GM04504 (cell line): ENCODE measurements at regions not wholly inside any gene's neighbourhood (a gene's known extent, or its start where the extent isn't known, plus 50 kb on each side); places are given as distances from the start of the nearest gene placed in this dataset.
"Not testable (repeated sequence)": the region's sequence is repeated elsewhere in the genome, so short reads cannot be mapped to it uniquely, and the experiment has no call there.

ENCODE experiments used
- DNase-seq: peaks from one replicate; pipeline ENCODE4 v3.0.0-alpha.2; 2012; ENCODE audit warnings: low read depth

GRCh38 chr5:87640902-87641301, 228.2 kb upstream of the CCNH start:
- DNase-seq, result no peak

DNA sequence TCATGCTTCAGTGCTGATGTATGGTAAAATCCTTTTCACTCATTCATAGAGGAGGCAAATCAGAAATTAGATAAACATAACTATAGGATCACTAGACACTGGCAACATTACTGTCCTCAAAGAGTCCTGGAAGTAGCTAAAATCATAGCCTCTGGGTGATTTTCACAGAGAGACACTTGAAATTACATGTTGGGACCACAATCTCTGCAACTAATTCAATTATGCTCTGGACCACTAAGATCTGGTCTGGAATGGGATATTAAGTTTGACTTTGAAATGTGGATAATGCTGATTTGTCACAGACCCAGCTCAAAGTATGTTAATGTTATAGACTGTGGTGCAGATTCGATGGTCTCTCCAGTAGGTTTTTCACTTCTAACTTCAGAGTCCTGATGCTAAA, 214.6 kb upstream of the CCNH start:
- DNase-seq, result no peak

- DNase-seq, result no peak
These were observed 195.7 kb upstream of the CCNH start for GRCh38 chr5:87608385-87608784.

DNA sequence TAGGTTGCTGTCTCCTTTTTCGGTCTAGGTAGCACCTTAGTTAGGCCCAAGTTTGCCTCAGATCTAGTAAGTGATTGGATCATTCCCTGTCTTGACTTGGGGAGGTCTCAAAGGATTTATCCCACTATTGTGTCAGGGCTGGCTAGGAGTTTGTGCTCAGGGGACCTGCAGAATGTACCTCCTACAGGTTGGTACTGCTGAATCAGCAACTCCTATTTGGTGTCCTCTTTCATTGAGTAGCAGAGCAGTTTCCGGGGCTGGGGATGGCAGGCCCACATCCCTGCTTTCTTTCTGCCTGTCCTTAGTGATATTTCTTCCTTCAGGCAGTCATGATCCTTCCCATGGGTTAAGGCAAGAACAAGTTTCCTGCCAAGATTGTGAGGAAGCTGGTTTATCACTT, 192.9 kb upstream of the CCNH start:
- DNase-seq, result no peak

- DNase-seq, result no peak
These were observed 187.0 kb upstream of the CCNH start for GRCh38 chr5:87599778-87600177.

DNA sequence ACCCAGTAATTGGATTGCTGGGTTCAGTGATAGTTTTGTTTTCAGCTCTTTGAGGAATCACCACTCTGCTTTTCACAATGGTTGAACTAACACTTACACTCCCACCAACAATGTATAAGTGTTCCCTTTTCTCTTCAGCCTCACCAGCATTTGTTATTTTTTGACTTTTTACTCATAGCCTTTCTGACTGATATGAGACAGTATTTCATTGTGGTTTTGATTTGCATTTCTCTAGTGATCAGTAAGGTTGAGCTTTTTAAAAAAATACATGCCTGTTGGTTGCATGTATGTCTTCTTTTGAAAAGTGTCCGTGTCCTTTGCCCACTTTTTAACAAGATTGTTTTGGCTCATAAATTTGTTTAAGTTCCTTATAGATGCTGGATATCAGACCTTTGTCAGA, 185.7 kb upstream of the CCNH start:
- no peak for DNase-seq

GRCh38 chr5:87594566-87594965, 181.8 kb upstream of the CCNH start:
- DNase-seq, result no peak

DNA sequence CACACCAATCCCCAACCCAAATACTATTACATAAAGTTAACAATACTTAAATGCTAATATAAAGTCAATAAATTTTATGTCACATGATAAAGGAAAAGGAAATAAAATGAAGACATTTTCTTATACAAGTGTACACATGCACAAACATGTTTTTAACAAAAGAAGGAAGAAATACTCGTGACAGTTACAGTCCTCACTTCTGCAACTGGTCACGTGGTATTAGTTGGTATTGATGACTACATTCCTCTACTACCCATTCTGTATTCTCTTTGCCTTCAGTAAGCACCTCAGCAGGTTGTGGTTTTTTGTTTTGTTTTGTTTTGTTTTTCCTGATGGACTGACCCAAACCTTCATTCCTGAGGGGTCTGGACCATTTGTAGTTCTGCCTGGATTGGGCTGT, 176.9 kb upstream of the CCNH start:
- no peak for DNase-seq

GRCh38 chr5:87588316-87588715, 175.6 kb upstream of the CCNH start:
- DNase-seq, result no peak

DNA sequence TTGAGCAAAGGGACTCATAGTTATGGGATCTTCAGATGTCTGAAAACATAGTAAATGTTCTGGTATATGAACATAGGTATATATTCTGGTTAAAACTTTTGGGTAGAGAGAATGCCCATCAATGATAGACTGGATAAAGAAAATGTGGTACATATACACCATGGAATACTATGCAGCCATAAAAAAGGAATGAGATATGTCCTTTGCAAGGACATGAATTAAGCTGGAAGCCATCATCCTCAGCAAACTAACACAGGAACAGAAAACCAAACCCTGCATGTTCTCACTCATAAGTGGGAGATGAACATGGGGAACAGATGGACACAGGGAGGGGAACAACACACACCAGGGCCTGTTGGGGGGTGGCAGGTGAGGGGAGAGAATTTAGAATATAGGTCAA, 171.0 kb upstream of the CCNH start:
- DNase-seq, result not testable (repeated sequence)

DNA sequence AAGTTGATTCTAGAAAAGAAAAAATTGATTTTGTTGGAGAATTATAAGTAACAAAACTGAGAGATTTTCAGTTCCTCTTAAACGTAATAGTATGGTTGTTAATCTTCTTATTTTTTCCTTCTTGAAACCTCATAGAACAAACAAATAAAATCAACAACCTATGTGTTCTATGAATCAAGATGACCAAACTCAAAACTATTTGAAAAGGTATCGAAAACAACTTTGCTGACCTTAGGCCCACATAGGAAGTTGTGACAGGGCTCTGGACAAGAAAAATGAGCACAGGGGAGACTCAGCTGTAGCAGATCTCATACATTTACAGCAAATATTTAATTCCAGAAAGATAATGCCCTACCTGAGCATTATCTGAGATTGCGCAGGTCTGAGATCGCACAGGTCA, 169.4 kb upstream of the CCNH start:
- DNase-seq, result no peak

DNA sequence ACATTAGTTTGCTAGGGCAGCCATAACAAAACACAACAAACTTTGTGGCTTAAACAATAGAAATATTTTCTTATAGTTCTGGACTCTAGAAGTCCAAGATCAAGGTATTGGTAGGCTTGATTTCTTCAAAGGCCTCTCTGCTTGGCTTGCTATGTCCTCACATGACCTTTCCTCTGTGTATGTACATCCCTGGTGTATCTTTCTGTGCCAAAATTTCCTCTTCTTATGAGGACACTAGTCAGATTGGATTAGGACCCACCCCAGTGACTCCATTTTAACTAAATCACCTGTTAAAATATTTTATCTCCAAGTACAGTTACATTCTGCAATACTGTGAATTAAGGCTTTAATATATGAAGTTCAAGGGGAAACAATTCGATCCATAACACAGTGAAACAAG, 168.9 kb upstream of the CCNH start:
- no peak for DNase-seq

DNA sequence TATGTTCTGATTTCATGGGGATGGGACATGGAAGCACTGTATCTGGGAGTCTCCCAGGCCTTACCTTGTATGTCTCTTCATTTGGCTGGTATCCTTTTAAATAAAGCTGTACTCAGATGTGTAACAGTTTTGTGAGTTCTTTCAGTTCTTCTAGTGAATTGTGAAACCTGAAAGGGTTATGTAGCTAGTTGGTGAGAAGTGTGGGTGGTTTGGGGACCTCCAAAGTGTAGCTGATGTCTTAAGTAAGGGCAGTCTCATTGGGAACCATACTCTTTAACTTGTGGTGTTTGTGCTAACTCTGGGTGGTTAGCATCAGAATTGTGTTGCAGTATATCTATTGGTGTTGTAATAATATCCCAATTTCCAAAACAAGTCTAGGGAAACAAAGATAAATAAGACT, 166.9 kb upstream of the CCNH start:
- DNase-seq, result no peak

DNA sequence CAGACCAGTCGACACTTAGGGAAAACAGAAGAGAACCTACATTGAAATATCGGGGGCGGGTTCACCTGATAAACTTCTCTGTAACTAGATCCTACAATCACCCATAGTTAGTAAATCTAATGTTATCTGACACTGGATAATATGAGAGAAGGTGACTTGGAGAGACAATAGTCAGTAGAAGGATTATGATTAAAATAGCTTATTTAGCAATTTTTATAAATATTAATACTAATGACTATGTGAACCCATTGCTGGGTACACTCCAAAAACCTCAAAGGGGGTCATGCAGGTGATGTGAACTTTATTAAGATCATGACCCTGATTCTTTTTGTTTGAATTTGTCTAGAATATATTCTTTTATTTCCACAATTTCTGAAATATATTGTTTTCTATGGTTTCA, 164.1 kb upstream of the CCNH start:
- no peak for DNase-seq

- not testable (repeated sequence) for DNase-seq
These were observed 163.6 kb upstream of the CCNH start for GRCh38 chr5:87576306-87576705.

DNA sequence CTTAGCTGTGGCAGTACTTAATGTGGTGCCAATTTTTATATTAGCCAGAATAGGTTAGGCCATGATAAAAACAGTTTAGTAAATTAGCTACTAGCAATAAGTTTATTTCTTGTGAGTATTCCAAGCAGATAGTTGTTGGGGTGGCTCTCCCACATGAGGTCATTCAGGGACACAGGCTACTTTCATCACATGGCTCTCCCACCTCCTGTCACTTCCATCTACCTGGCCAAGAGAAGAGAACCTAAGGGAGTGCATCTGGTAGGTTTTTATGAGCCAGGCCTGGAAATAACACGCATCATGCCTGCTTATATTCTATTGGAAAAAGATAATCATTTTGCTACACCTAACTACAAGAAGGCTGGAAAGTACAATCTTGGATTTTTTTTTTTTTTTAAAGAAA, 161.4 kb upstream of the CCNH start:
- no peak for DNase-seq

GRCh38 chr5:87572611-87573010, 159.9 kb upstream of the CCNH start:
- no peak for DNase-seq

DNA sequence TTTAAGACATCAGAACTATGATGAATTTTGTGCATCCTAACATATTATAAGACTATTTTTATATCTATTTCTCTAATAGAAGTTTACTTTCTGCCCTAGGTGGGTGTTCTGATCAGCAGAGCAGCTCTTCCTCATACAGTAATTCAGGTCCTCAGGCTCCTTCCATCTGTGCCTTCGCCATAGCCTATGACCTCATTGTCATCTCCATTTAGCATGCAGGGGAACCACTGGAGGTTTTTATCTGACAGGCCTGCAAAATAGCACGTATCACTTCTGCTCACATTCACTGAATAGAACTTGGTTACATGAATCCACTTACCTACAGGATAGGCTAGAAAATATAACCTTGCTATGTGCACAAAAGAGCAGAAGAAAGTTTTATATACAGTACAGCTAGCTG, 159.4 kb upstream of the CCNH start:
- no peak for DNase-seq

DNA sequence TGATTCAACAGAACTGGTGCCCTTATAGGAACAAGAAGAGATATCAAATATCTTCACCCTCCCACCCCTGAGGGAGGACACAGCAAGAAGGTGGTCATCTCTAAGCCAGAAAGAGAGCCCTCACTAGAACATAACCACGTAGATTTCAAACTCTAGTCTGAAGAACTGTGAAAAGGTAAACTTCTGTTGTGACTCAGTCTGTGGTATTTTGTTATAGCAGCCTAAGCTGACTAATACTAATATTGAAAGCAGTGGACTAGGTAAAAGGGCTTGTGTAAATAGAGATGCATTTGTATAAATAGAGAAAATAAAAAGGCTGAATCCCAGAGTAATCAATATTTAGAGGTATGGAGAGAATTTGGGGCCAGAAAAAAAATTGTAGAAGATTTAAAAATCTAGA, 157.6 kb upstream of the CCNH start:
- no peak for DNase-seq

DNA sequence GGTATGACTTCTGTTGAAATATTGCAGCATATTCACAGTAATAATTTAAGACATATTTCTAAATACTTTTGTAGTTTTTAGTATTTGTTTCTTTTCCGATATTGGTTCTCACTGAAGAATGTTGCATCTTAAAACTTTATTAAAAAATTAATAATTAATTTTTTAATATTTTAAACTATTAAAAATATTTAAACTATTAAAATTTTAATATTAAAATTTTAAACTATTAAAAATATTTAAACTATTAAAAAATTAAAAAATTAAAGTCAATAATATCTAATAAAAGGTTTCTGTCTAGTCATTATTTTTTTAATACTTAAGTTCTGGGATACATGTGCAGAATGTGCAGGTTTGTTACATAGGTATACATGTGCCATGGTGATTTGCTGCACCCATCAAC, 149.3 kb upstream of the CCNH start:
- DNase-seq, result no peak

GRCh38 chr5:87560528-87560927, 147.8 kb upstream of the CCNH start:
- no peak for DNase-seq

DNA sequence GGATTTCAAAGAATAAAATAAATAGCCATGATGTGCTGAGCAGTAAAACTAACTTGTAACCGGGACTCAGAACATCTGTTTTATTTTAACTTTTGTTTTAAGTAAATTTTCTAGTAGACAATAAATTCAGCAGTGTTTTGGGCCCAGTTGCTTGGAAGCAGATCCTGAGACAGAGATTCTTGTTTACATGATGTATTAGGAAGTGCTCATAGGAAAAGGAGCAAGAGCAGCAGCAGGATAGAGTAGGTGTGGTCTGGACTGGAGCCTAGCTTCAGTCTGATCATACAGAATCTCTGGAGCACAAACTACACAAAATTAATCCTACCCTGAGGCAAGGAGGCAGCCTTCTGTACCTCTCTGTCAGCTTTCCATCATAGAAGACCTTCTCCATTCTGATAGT, 139.2 kb upstream of the CCNH start:
- no peak for DNase-seq

GRCh38 chr5:87541676-87542075, 128.9 kb upstream of the CCNH start:
- no peak for DNase-seq

- peak; percentile 32 for DNase-seq
These were observed 128.3 kb upstream of the CCNH start for GRCh38 chr5:87541033-87541432.

- DNase-seq, result no peak
These were observed 127.1 kb upstream of the CCNH start for GRCh38 chr5:87539839-87540238.
